ENCODE measurements at regions not wholly inside any gene's neighbourhood (a gene's known extent, or its start where the extent isn't known, plus 50 kb on each side); places are given as distances from the start of the nearest gene placed in this dataset.

GRCh38 chr22:23395530-23396361 lies 184.3 kb downstream of the IGLL1 start:
- no peak for ATAC-seq
- Histone ChIP-seq H3K9me3 (ENCODE audit: control insufficient read depth in 1 of 2, insufficient read depth in 1 of 2, low read depth in 1 of 2, low read length in 2 of 2) (no peaks in the 10 kb centered on the region), H3K36me3 (ENCODE audit: control insufficient read depth in 1 of 2, insufficient read depth in 2 of 2, low read length in 2 of 2) (no peaks in the 10 kb centered on the region), H3K27ac (ENCODE audit: low read depth, low read length) (no peak overlapping the region), H3K4me2 (ENCODE audit: low read length) (no peak overlapping the region), H3K9me2 (ENCODE audit: insufficient read depth) (no peaks in the 10 kb centered on the region), H3K9ac (ENCODE audit: low read length) (no peak overlapping the region), H3K79me2 (ENCODE audit: insufficient read depth, low read length) (no peaks in the 10 kb centered on the region), H3K27me3 (ENCODE audit: insufficient read depth, low read length) (no peaks in the 10 kb centered on the region), H3K4me1 (ENCODE audit: control insufficient read depth in 1 of 2, insufficient read depth in 2 of 2, low read length in 2 of 2) (no peaks in the 10 kb centered on the region), H3K4me3 (replicated peaks in 1 of 2; ENCODE audit: low read depth in 1 of 2, low read length in 2 of 2) (no peak overlapping the region), H2AFZ (ENCODE audit: low read depth, low read length, poor library complexity, severe bottlenecking) (no peak overlapping the region), H4K20me1 (ENCODE audit: insufficient read depth) (no peaks in the 10 kb centered on the region)
- BruUV-seq (replicated peaks) = no TSS peak
- TF ChIP-seq YY1 (IDR thresholded peaks at IDR 0.05; ENCODE audit: extremely low read depth, insufficient replicate concordance, low read depth, low read length) (no peak), ELF1 (IDR thresholded peaks at IDR 0.05; ENCODE audit: borderline replicate concordance, low read depth) (no peak), TCF7L2 (IDR thresholded peaks at IDR 0.05; ENCODE audit: borderline replicate concordance, extremely low read depth, insufficient read depth, insufficient read length) (no peak), SP1 (IDR thresholded peaks at IDR 0.05; ENCODE audit: low read depth) (no peak), EGR1 (IDR thresholded peaks at IDR 0.05; ENCODE audit: low read depth) (no peak), POLR2AphosphoS5 (IDR thresholded peaks at IDR 0.05; ENCODE audit: low read depth, low read length) (no peak), CEBPB (IDR thresholded peaks at IDR 0.05; ENCODE audit: low read depth) (no peak), JUND (IDR thresholded peaks at IDR 0.05) (no peak), CTCF (IDR thresholded peaks at IDR 0.05 in 2 of 3, conservative IDR thresholded peaks at IDR 0.05 in 1 of 3; ENCODE audit: borderline replicate concordance in 1 of 3, insufficient read depth in 1 of 3, low read depth in 2 of 3, low read length in 2 of 3) (no peak), MAX (IDR thresholded peaks at IDR 0.05) (no peak), EZH2phosphoT487 (IDR thresholded peaks at IDR 0.05; ENCODE audit: borderline replicate concordance) (no peak), ZFX (IDR thresholded peaks at IDR 0.05) (no peak), ZNF274 (IDR thresholded peaks at IDR 0.05; ENCODE audit: low read depth, low read length) (no peak), SIN3A (IDR thresholded peaks at IDR 0.05; ENCODE audit: low read depth) (no peak), ZBTB33 (IDR thresholded peaks at IDR 0.05; ENCODE audit: extremely low read depth, insufficient replicate concordance, low read length) (no peak), POLR2A (IDR thresholded peaks at IDR 0.05; ENCODE audit: borderline replicate concordance, extremely low read depth, insufficient read depth, insufficient read length) (no peak), EZH2 (IDR thresholded peaks at IDR 0.05) (no peak), CBX3 (IDR thresholded peaks at IDR 0.05; ENCODE audit: low read depth) (no peak)
- ChIA-PET RAD21 (ENCODE audit: low non-redundant PET in 1 of 2, low total read pairs in 2 of 2, uncharacterized antibody in 2 of 2, unreplicated experiment in 2 of 2) (no interaction called here), POLR2A (no interaction called here), CTCF (interaction anchor here (1.1 kb wide), 1 partner anchor 10 kb away, joined by 3 read pairs; no protein-coding TSS in a partner anchor)
- intact Hi-C loops (cut with micrococcal nuclease) = no loop called here
- no peak for DNase-seq (ENCODE audit: low read depth, low spot score)
